Lower lobe of right lung (tissue), 2 donors: ENCODE measurements at regions not wholly inside any gene's neighbourhood (a gene's known extent, or its start where the extent isn't known, plus 50 kb on each side); places are given as distances from the start of the nearest gene placed in this dataset.

ENCODE experiments used
- ATAC-seq, 2 donors: fragments of 200-7000 bp; cut with Tn5 transposase; one replicate each; pipeline ENCODE4 v1.9.1; 2020 to 2022; ENCODE audit warnings: mild to moderate bottlenecking in 2 of 2, moderate library complexity in 2 of 2
- DNase-seq: peaks from one replicate; pipeline ENCODE4 v3.0.0-alpha.2; 2020
- H3K27ac ChIP-seq: fragments of 200-600 bp; one replicate; pipeline ENCODE4 v1.8.0; 2022
- H3K27me3 ChIP-seq: fragments of 200-600 bp; one replicate; pipeline ENCODE4 v1.8.0; 2022; ENCODE audit warnings: low read depth
- H3K36me3 ChIP-seq: fragments of 200-600 bp; one replicate; pipeline ENCODE4 v1.8.0; 2022; ENCODE audit warnings: mild to moderate bottlenecking
- H3K4me1 ChIP-seq: fragments of 200-600 bp; one replicate; pipeline ENCODE4 v1.8.0; 2022
- H3K4me3 ChIP-seq: fragments of 200-600 bp; one replicate; pipeline ENCODE4 v1.8.0; 2022; ENCODE audit warnings: mild to moderate bottlenecking
- H3K9me3 ChIP-seq: fragments of 200-600 bp; one replicate; pipeline ENCODE4 v1.8.0; 2022
- CTCF ChIP-seq: fragments of 200-600 bp; IDR thresholded peaks from one replicate; pipeline ENCODE4 v1.8.0; 2022; ENCODE audit warnings: antibody characterized with exemption, mild to moderate bottlenecking
- intact Hi-C: fragments of 100-400 bp; cut with DNase I; formaldehyde crosslinking; loops from one replicate; pipeline ENCODE4 v1.11.0; 2022
- donor health status: DM: no; HTN: yes; CAD: no; lungs with severe emphysema.

GRCh38 chr5:9977070-9977469 is 272.6 kb downstream of the ATPSCKMT start:
- Histone ChIP-seq H3K9me3 (no peaks in the 10 kb centered on the region), H3K4me1 (no peaks in the 10 kb centered on the region), H3K27ac (no peak overlapping the region), H3K4me3 (no peak overlapping the region), H3K27me3 (no peaks in the 10 kb centered on the region), H3K36me3 (no peaks in the 10 kb centered on the region)
- no peak for DNase-seq
- intact Hi-C loops = no loop called here
- ATAC-seq = peak in 1 of 2 donors; percentile 74
- no peak for TF ChIP-seq CTCF

- Histone ChIP-seq H3K27ac (no peak overlapping the region), H3K4me1 (no peaks in the 10 kb centered on the region), H3K27me3 (no peaks in the 10 kb centered on the region), H3K4me3 (no peak overlapping the region), H3K36me3 (no peaks in the 10 kb centered on the region), H3K9me3 (no peaks in the 10 kb centered on the region)
- DNase-seq = no peak
- ATAC-seq = no peak
- TF ChIP-seq CTCF = no peak
- intact Hi-C loops = no loop called here
Measured at GRCh38 chr5:9976621-9977020, 273.1 kb downstream of the ATPSCKMT start.

- DNase-seq (no peak), ATAC-seq (no peak)
- no peak overlapping the region for H3K4me3 ChIP-seq
- peaks cover 10% of the 10 kb centered on the region for H3K9me3 ChIP-seq
- no peaks in the 10 kb centered on the region for H3K27me3 ChIP-seq
- no peak for TF ChIP-seq CTCF
- no peaks in the 10 kb centered on the region for H3K36me3 ChIP-seq
- no peak overlapping the region for H3K27ac ChIP-seq
- intact Hi-C loops = no loop called here
- no peaks in the 10 kb centered on the region for H3K4me1 ChIP-seq
Measured at GRCh38 chr5:9972059-9972458, 277.6 kb downstream of the ATPSCKMT start.

GRCh38 chr5:9971301-9971700 is 278.4 kb downstream of the ATPSCKMT start:
- no peak for TF ChIP-seq CTCF
- H3K4me1 ChIP-seq = no peaks in the 10 kb centered on the region
- H3K27me3 ChIP-seq = no peaks in the 10 kb centered on the region
- no peak overlapping the region for H3K27ac ChIP-seq
- H3K9me3 ChIP-seq = peaks cover 10% of the 10 kb centered on the region
- ATAC-seq = no peak
- H3K4me3 ChIP-seq = no peak overlapping the region
- H3K36me3 ChIP-seq = no peaks in the 10 kb centered on the region
- no peak for DNase-seq
- intact Hi-C loops = no loop called here

- no peak overlapping the region for H3K27ac ChIP-seq
- no peaks in the 10 kb centered on the region for H3K27me3 ChIP-seq
- ATAC-seq = no peak
- DNase-seq = no peak
- H3K4me1 ChIP-seq = no peaks in the 10 kb centered on the region
- no peaks in the 10 kb centered on the region for H3K36me3 ChIP-seq
- intact Hi-C loops = no loop called here
- no peak for TF ChIP-seq CTCF
- no peak overlapping the region for H3K4me3 ChIP-seq
- no peaks in the 10 kb centered on the region for H3K9me3 ChIP-seq
Measured at GRCh38 chr5:9958914-9959313, 290.8 kb downstream of the ATPSCKMT start.

- no peak for TF ChIP-seq CTCF
- Histone ChIP-seq H3K27ac (no peak overlapping the region), H3K36me3 (no peaks in the 10 kb centered on the region), H3K27me3 (no peaks in the 10 kb centered on the region), H3K9me3 (no peaks in the 10 kb centered on the region), H3K4me3 (no peak overlapping the region), H3K4me1 (no peaks in the 10 kb centered on the region)
- intact Hi-C loops = no loop called here
- DNase-seq = no peak
- ATAC-seq = no peak
Measured at GRCh38 chr5:9957214-9957613, 292.5 kb downstream of the ATPSCKMT start.
